ENCODE measurements at regions not wholly inside any gene's neighbourhood (a gene's known extent, or its start where the extent isn't known, plus 50 kb on each side); places are given as distances from the start of the nearest gene placed in this dataset.
"Not testable (repeated sequence)": the region's sequence is repeated elsewhere in the genome, so short reads cannot be mapped to it uniquely, and the experiment has no call there.

DNA sequence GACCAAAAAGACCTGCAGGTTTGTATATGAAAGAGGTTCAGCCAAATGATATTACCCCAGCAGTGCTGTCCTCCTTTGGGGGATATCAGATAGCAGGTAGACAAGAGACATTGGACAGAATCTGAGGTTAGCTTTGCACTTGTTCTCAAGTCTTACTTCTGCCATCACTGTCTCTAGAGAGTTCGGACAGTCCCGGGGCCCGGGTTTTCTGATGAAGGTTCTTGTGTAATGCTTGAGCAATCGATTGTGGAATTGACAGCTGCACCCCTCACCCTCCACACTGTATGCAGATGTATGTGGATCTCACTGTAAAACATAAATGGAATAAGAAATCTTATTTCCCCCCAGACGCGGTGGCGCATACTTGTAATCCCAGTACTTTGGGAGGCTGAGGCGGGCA is 56.2 kb upstream of the MORC3 start:
- Mint-ChIP-seq H3K4me1 (peaks cover 7% of the 10 kb centered on the region), H3K36me3 (ENCODE audit: low read depth) (peaks cover 17% of the 10 kb centered on the region), H3K27ac (ENCODE audit: unreplicated experiment) (no peak overlapping the region), H3K4me3 (no peak overlapping the region), H3K27me3 (ENCODE audit: low read depth) (no peaks in the 10 kb centered on the region), H3K9me3 (no peaks in the 10 kb centered on the region)
- no peak for DNase-seq (ENCODE audit: low read depth, low spot score)
- TF ChIP-seq, protein P1, sequence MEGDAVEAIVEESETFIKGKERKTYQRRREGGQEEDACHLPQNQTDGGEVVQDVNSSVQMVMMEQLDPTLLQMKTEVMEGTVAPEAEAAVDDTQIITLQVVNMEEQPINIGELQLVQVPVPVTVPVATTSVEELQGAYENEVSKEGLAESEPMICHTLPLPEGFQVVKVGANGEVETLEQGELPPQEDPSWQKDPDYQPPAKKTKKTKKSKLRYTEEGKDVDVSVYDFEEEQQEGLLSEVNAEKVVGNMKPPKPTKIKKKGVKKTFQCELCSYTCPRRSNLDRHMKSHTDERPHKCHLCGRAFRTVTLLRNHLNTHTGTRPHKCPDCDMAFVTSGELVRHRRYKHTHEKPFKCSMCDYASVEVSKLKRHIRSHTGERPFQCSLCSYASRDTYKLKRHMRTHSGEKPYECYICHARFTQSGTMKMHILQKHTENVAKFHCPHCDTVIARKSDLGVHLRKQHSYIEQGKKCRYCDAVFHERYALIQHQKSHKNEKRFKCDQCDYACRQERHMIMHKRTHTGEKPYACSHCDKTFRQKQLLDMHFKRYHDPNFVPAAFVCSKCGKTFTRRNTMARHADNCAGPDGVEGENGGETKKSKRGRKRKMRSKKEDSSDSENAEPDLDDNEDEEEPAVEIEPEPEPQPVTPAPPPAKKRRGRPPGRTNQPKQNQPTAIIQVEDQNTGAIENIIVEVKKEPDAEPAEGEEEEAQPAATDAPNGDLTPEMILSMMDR (conservative IDR thresholded peaks at IDR 0.05), result no peak

DNA sequence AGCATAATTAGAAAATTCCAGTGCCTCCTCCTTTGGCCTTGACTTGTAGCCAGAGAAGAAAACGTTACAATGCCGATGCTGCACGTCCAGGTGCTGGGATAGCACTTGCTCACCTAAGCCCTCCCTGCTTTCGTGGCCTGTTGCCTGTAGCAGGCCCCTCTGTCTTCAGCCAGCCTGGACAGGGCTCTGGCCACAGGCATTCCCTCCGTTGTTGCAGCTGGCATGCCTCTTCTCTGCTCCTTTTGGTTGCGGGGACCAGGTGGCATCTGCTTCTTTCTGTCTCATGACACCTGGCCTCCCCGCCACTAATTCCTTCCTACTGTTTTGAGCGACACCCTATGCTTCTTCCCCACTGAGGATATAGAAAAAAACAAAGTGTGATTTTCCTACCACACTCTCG is 54.6 kb upstream of the MORC3 start:
- TF ChIP-seq, protein P1 (conservative IDR thresholded peaks at IDR 0.05), result no peak
- DNase-seq (ENCODE audit: low read depth, low spot score), result no peak
- Mint-ChIP-seq H3K27ac (ENCODE audit: unreplicated experiment) (no peak overlapping the region), H3K9me3 (no peaks in the 10 kb centered on the region), H3K36me3 (ENCODE audit: low read depth) (peaks cover 14% of the 10 kb centered on the region), H3K4me1 (peaks cover 3% of the 10 kb centered on the region), H3K27me3 (ENCODE audit: low read depth) (no peaks in the 10 kb centered on the region), H3K4me3 (no peak overlapping the region)

DNA sequence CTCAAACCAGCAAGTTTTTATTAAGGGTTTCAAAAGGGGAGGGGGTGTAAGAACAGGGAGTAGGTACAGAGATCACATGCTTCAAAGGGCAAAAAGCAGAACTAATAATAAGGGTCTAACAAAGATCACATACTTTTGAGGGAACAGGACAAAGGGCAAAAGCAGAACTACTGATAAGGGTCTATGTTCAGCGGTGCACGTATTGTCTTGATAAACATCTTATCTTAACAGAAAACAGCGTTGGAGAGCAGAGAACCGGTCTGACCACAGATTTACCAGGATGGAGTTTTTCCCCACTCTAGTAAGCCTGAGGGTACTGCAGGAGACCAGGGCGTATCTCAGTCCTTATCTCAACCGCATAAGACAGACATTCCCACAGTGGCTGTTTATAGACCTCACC is 52.2 kb upstream of the MORC3 start:
- H3K9me3 Mint-ChIP-seq; DNase-seq (ENCODE audit: low read depth, low spot score); H3K4me3 Mint-ChIP-seq; H3K4me1 Mint-ChIP-seq; H3K27ac Mint-ChIP-seq (ENCODE audit: unreplicated experiment); H3K27me3 Mint-ChIP-seq (ENCODE audit: low read depth): not testable (repeated sequence)
- H3K36me3 Mint-ChIP-seq (ENCODE audit: low read depth), result peaks cover 16% of the 10 kb centered on the region

DNA sequence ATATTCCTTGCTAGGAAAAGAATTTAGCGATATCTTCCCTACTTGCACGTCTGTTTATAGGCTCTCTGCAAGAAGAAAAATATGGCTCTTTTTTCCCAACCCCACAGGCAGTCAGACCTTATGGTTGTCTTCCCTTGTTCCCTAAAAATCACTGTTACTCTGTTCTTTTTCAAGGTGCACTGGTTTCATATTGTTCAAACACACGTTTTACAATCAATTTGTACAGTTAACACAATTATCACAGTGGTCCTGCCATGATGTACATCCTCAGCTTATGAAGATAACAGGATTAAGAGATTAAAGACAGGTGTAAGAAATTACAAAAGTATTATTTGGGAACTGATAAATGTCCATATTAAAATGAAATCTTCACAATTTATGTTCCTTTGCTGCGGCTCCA is 51.7 kb upstream of the MORC3 start:
- not testable (repeated sequence) for DNase-seq (ENCODE audit: low read depth, low spot score); H3K4me3 Mint-ChIP-seq; H3K9me3 Mint-ChIP-seq; H3K4me1 Mint-ChIP-seq; H3K27me3 Mint-ChIP-seq (ENCODE audit: low read depth); H3K27ac Mint-ChIP-seq (ENCODE audit: unreplicated experiment)
- peaks cover 16% of the 10 kb centered on the region for H3K36me3 Mint-ChIP-seq (ENCODE audit: low read depth)
